ENCODE measurements at regions not wholly inside any gene's neighbourhood (a gene's known extent, or its start where the extent isn't known, plus 50 kb on each side); places are given as distances from the start of the nearest gene placed in this dataset.
"Not testable (repeated sequence)": the region's sequence is repeated elsewhere in the genome, so short reads cannot be mapped to it uniquely, and the experiment has no call there.

- no peak for DNase-seq
Observed at GRCh38 chr1:147062956-147063355, 109.3 kb downstream of the PRKAB2 start.

- not testable (repeated sequence) for DNase-seq
Observed at GRCh38 chr1:147061880-147062279, 110.4 kb downstream of the PRKAB2 start.

- DNase-seq, result no peak
Observed at GRCh38 chr1:147053269-147053668, 115.1 kb downstream of the NBPF12 start.

DNA sequence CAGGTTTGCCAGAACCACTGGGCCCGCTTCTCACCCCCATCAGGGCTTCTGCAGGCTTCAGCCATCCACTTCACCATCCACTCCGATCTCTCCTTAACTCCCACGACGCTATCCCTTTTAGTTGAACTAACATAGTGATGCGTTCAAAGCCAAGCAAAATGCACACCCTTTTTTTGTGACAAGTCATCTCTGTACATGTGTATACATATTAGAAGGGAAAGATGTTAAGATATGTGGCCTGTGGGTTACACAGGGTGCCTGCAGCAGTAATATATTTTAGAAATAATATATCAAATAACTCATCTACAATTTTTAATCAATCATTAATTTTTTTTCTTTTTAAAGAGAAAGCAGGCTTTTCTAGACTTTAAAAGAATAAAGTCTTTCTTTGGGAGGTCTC is 114.6 kb downstream of the NBPF12 start:
- DNase-seq, result no peak

- DNase-seq, result no peak
Observed at GRCh38 chr1:147052143-147052542, 114.0 kb downstream of the NBPF12 start.

- no peak for DNase-seq
Observed at GRCh38 chr1:147051136-147051535, 113.0 kb downstream of the NBPF12 start.

DNA sequence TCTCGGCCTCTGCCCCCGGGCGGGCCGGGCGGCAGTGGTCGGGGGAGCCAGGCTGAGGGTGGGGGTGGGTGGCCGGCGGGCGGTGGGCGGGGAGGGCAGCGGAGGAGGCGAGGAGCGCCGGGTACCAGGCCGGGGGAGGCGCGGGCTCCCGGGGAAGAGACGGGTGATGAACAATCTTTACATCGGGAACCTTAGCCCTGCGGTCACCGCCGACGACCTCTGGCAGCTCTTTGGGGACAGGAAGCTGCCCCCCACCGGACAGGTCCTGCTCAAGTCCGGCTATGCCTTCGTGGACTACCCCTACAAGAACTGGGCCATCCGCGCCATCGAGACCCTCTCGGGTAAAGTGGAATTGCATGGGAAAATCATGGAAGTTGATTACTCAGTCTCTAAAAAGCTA is 112.5 kb downstream of the NBPF12 start:
- DNase-seq, result no peak

DNA sequence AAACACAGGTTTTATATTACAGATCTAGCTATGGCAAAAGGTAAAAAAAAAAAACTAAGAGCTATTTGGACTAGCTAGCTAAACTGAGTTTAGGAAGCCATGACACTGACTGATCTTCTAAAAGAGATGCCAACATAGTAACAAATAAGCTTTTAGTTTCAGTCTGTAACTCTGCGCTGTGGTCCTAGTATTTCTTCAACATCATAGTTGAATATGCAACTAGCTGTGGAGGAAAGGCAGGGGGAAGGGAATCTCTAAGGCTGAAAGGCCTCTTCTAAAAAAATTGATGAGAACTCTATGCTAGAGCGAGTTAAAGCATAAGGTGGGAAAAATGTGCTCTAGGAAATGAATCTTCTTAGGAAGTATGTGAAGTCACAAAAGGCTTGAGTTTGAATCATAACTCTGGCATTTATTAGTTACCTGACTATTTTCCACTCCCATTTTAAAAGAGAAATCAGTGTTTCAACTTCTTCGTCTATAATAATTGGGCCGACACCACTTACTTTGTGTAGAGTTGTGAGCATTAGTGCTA is 108.8 kb downstream of the NBPF12 start:
- DNase-seq, result not testable (repeated sequence)

- DNase-seq, result peak; percentile 9 to 14
Observed at GRCh38 chr1:147046189-147046862, 108.2 kb downstream of the NBPF12 start.

Measured in Kasumi-1 (cell line).